Gastrocnemius medialis (tissue), 4 donors: ENCODE measurements at regions not wholly inside any gene's neighbourhood (a gene's known extent, or its start where the extent isn't known, plus 50 kb on each side); places are given as distances from the start of the nearest gene placed in this dataset.

ENCODE experiments used
- CTCF ChIP-seq, 5 experiments: fragments of 450-650 bp in 3 of 5; fragments of 200-600 bp in 2 of 5; sonication (generic) in 2 of 5; IDR thresholded peaks in 4 of 5; conservative IDR thresholded peaks in 1 of 5; 1 replicate in 4 of 5; 2 replicates in 1 of 5; pipeline ENCODE4 v1.5.1; 2016 to 2019; ENCODE audit warnings: antibody characterized with exemption in 5 of 5, mild to moderate bottlenecking in 3 of 5, moderate library complexity in 3 of 5
- POLR2A ChIP-seq, 2 donors: fragments of 450-650 bp; IDR thresholded peaks; one replicate each; pipeline ENCODE4 v1.6.1; 2017; ENCODE audit warnings: antibody characterized with exemption in 2 of 2, mild to moderate bottlenecking in 2 of 2, moderate library complexity in 2 of 2

- no peak for TF ChIP-seq POLR2A (IDR thresholded peaks at IDR 0.05)
- no peak for TF ChIP-seq CTCF (IDR thresholded peaks at IDR 0.05 in 4 of 5, conservative IDR thresholded peaks at IDR 0.05 in 1 of 5)
Observed at GRCh38 chr9:108486831-108487230, 369.0 kb downstream of the ACTL7B start.
